GM12891 (cell line): ENCODE measurements at regions not wholly inside any gene's neighbourhood (a gene's known extent, or its start where the extent isn't known, plus 50 kb on each side); places are given as distances from the start of the nearest gene placed in this dataset.

Source experiments
- POLR2A ChIP-seq: IDR thresholded peaks from 2 replicates; pipeline ENCODE4 v1.6.1; 2011; ENCODE audit warnings: low read depth, low read length, control low read depth
- SPI1 ChIP-seq: IDR thresholded peaks from 2 replicates; pipeline ENCODE4 v1.6.1; 2011; ENCODE audit warnings: low read depth, low read length, control low read depth

DNA sequence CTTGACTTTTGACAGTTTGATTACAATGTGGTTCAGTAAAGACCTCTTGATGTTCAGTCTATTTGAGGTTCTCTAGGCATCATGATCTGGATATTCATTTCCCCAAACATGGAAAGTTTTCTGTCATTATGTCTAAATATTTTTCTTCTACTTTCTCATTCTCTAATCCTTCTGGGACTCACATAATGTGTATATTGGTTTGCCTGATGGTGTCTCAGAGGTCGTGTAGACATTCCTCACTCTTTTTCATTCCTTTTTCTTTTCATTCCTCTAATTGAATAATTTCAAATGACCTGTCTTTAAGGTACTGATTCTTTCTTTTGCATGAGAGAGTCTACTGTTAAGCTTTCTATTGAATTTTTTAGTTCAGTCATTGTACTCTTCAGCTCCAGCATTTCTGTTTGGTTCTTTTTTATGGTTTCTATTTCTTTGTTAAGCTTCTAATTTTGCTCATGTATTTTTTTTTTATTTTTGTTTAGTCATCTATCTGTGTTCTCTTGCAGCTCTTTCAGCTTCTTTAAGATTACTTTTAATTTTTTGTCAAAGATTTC, 158.4 kb downstream of the GDAP2 start:
- TF ChIP-seq SPI1, result no peak
- TF ChIP-seq POLR2A, result no peak
